SU-DHL-6 (cell line): ENCODE measurements at regions not wholly inside any gene's neighbourhood (a gene's known extent, or its start where the extent isn't known, plus 50 kb on each side); places are given as distances from the start of the nearest gene placed in this dataset.

Source experiments
- H2AFZ ChIP-seq: fragments of 200-600 bp; sonication (generic); 2 replicates; pipeline ENCODE4 v1.6.1; 2014; ENCODE audit warnings: low read depth, mild to moderate bottlenecking, moderate library complexity, mixed read lengths, antibody characterized with exemption, low read length; ENCODE audit not compliant: severe bottlenecking
- H3F3A ChIP-seq: fragments of 200-600 bp; shearing (Covaris generic); 2 replicates; pipeline ENCODE4 v1.6.0; 2016; ENCODE audit warnings: antibody characterized with exemption, mild to moderate bottlenecking; ENCODE audit not compliant: insufficient read depth
- H3K27ac ChIP-seq: fragments of 200-600 bp; sonication (generic); 2 replicates; pipeline ENCODE4 v1.5.1; 2016; ENCODE audit warnings: low read depth, mild to moderate bottlenecking, low read length, moderate library complexity, mixed read lengths
- H3K27me3 ChIP-seq: fragments of 200-600 bp; sonication (generic), shearing (Covaris generic); 2 replicates; pipeline ENCODE4 v1.6.0; 2014; ENCODE audit warnings: mild to moderate bottlenecking, low read length
- H3K36me3 ChIP-seq: fragments of 200-600 bp; sonication (generic); 2 replicates; pipeline ENCODE4 v1.6.1; 2014; ENCODE audit warnings: mild to moderate bottlenecking, low read length, mixed read lengths
- H3K4me2 ChIP-seq: fragments of 300-600, 200-600 bp; shearing (Covaris generic), sonication (generic); 2 replicates; pipeline ENCODE4 v1.6.0; 2014; ENCODE audit warnings: low read length, low read depth, mild to moderate bottlenecking; ENCODE audit not compliant: poor library complexity, severe bottlenecking
- H3K4me3 ChIP-seq: fragments of 200-600 bp; sonication (generic); 2 replicates; pipeline ENCODE4 v1.5.1; 2014; ENCODE audit warnings: antibody characterized with exemption, low read length, mild to moderate bottlenecking, mixed read lengths; ENCODE audit not compliant: insufficient read depth, poor library complexity, severe bottlenecking
- H3K79me2 ChIP-seq: fragments of 200-600 bp; sonication (generic); 2 replicates; pipeline ENCODE4 v1.6.1; 2014; ENCODE audit warnings: mild to moderate bottlenecking, low read length, moderate library complexity; ENCODE audit not compliant: insufficient read depth
- H3K9ac ChIP-seq: fragments of 200-600 bp; sonication (generic); 2 replicates; pipeline ENCODE4 v1.7.0; 2014; ENCODE audit warnings: mild to moderate bottlenecking, low read length
- H3K9me2 ChIP-seq: fragments of 200-600 bp; sonication (generic); replicated peaks from 2 replicates; pipeline ENCODE4 v1.6.1; 2014; ENCODE audit warnings: low read length; ENCODE audit not compliant: insufficient read depth
- H3K9me3 ChIP-seq: fragments of 200-600 bp; sonication (generic); 2 replicates; pipeline ENCODE4 v1.6.1; 2014; ENCODE audit warnings: low read length, mixed read lengths; ENCODE audit not compliant: insufficient read depth
- H4K20me1 ChIP-seq: fragments of 200-600 bp; sonication (generic); 2 replicates; pipeline ENCODE4 v1.6.1; 2014; ENCODE audit warnings: low read depth, mild to moderate bottlenecking, antibody characterized with exemption, low read length, moderate library complexity, mixed read lengths
- CTCF ChIP-seq: fragments of 200-600 bp; sonication (generic); IDR thresholded peaks from one replicate; pipeline ENCODE4 v1.5.1; 2017; ENCODE audit warnings: antibody characterized with exemption, mild to moderate bottlenecking, low read length, moderate library complexity; ENCODE audit not compliant: insufficient read depth, poor library complexity, severe bottlenecking
- EZH2phosphoT487 ChIP-seq: fragments of 200-600 bp; sonication (generic), shearing (Covaris generic); conservative IDR thresholded peaks from 2 replicates; pipeline ENCODE4 v1.6.1; 2018; ENCODE audit warnings: mild to moderate bottlenecking, antibody characterized with exemption, low read length, moderate library complexity, mixed read lengths

GRCh38 chr2:77954931-77955330 lies 432.8 kb upstream of the LRRTM4 start:
- H3K9me2 ChIP-seq = no peaks in the 10 kb centered on the region
- no peak overlapping the region for H3K4me2 ChIP-seq
- H3K27me3 ChIP-seq = no peaks in the 10 kb centered on the region
- no peaks in the 10 kb centered on the region for H3K79me2 ChIP-seq
- H3F3A ChIP-seq = no peaks in the 10 kb centered on the region
- H3K27ac ChIP-seq = no peak overlapping the region
- no peak for TF ChIP-seq CTCF
- TF ChIP-seq EZH2phosphoT487 = no peak
- no peaks in the 10 kb centered on the region for H4K20me1 ChIP-seq
- no peak overlapping the region for H3K4me3 ChIP-seq
- H3K36me3 ChIP-seq = no peaks in the 10 kb centered on the region
- H3K9me3 ChIP-seq = no peaks in the 10 kb centered on the region
- H3K9ac ChIP-seq = no peak overlapping the region
- H2AFZ ChIP-seq = no peak overlapping the region

DNA sequence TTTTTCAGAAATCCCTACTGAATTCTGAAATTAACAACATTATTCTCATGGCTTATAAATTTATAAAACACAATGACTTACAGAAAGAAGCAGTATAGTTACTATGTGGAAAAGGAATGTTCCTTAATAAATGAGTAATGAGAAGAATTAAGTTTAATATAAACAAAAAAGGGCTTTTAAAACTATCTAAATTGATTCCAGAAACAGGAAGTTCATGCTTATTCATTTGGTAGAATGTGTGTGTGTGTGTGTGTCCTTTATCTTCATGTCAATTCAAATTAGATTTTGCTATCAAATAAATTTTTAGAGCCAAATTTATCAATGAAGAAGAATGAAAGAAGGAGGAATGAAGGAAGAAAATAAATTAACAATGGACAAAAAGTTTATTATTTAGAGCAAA lies 440.8 kb upstream of the LRRTM4 start:
- no peaks in the 10 kb centered on the region for H3K9me2 ChIP-seq
- H3K36me3 ChIP-seq = no peaks in the 10 kb centered on the region
- H3K27me3 ChIP-seq = no peaks in the 10 kb centered on the region
- no peaks in the 10 kb centered on the region for H3K79me2 ChIP-seq
- no peaks in the 10 kb centered on the region for H3K9me3 ChIP-seq
- no peaks in the 10 kb centered on the region for H4K20me1 ChIP-seq
- no peak overlapping the region for H2AFZ ChIP-seq
- H3F3A ChIP-seq = no peaks in the 10 kb centered on the region
- H3K27ac ChIP-seq = no peak overlapping the region
- no peak for TF ChIP-seq CTCF
- TF ChIP-seq EZH2phosphoT487 = no peak
- no peak overlapping the region for H3K4me3 ChIP-seq
- H3K4me2 ChIP-seq = no peak overlapping the region
- H3K9ac ChIP-seq = no peak overlapping the region

DNA sequence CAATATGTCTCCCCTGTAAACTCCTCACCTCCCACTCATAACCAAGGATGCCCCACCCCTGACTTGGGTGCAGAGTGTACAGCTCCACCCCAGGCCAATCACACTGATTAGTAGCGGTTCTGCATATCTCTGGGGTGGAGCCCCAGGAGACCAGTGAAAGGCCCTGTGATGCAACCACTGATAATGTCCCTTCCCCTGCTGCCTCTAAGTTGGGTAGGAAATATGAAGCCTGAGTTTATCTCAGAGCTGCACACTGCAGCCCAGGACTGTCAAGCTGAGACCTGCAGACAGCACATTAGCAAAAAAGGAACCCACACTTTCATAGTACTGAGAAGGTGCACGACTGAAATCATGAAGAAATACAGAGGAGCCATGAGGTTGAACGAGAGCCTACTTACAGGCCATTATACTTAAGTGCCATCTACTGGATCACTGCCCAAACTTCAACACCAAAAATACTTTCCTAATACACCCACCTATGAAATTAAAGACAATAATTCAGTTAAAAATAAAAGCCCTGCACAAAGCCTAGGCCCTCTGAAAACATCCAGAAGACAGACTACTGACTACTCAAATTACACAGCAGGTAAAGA lies 455.4 kb upstream of the LRRTM4 start:
- H3K27me3 ChIP-seq = no peaks in the 10 kb centered on the region
- no peaks in the 10 kb centered on the region for H4K20me1 ChIP-seq
- H3K9ac ChIP-seq = no peak overlapping the region
- TF ChIP-seq EZH2phosphoT487 = no peak
- TF ChIP-seq CTCF = no peak
- H3K9me2 ChIP-seq = no peaks in the 10 kb centered on the region
- no peaks in the 10 kb centered on the region for H3K79me2 ChIP-seq
- no peak overlapping the region for H2AFZ ChIP-seq
- no peak overlapping the region for H3K27ac ChIP-seq
- no peak overlapping the region for H3K4me2 ChIP-seq
- H3K4me3 ChIP-seq = no peak overlapping the region
- H3K9me3 ChIP-seq = 0 out of 2 replicates have a peak, but pooled peaks cover 3% of the 10 kb centered on the region
- H3K36me3 ChIP-seq = no peaks in the 10 kb centered on the region
- no peaks in the 10 kb centered on the region for H3F3A ChIP-seq

DNA sequence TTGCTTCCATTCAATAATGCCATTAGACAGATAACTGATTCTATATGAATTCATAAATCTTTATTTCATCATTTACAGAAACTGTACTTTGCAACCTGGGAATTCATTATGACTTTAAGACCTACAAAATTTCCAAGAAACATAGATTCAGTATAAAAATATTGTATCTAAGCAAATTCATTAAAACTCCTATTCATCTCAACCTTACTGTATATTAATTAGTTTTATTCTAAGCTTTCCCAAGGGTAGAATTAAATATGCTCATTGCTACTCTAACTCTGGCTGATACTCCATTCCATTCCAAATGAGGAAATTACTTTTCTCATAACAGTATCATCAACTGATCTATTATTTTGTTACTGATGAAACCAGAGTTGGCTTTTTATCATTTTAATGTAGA lies 473.0 kb upstream of the LRRTM4 start:
- Histone ChIP-seq H4K20me1 (no peaks in the 10 kb centered on the region), H3F3A (no peaks in the 10 kb centered on the region), H3K36me3 (no peaks in the 10 kb centered on the region), H3K9ac (no peak overlapping the region), H3K4me3 (no peak overlapping the region), H3K27me3 (no peaks in the 10 kb centered on the region), H2AFZ (no peak overlapping the region), H3K27ac (no peak overlapping the region), H3K9me3 (no peaks in the 10 kb centered on the region), H3K4me2 (no peak overlapping the region), H3K79me2 (no peaks in the 10 kb centered on the region), H3K9me2 (no peaks in the 10 kb centered on the region)
- TF ChIP-seq CTCF (no peak), EZH2phosphoT487 (no peak)
